Smooth muscle cell (in vitro differentiated cells): ENCODE measurements at regions not wholly inside any gene's neighbourhood (a gene's known extent, or its start where the extent isn't known, plus 50 kb on each side); places are given as distances from the start of the nearest gene placed in this dataset.

Experiments
- DNase-seq: peaks from one replicate; lab custom pipeline; 2025; ENCODE audit not compliant: unreplicated experiment; lab: John Stamatoyannopoulos, UW
- H2AFZ ChIP-seq: fragments of 200-600 bp; sonication (generic); 2 replicates; pipeline ENCODE4 v1.6.0; 2016; ENCODE audit warnings: antibody characterized with exemption, low read depth, mild to moderate bottlenecking
- H3F3A ChIP-seq: fragments of 200-600 bp; sonication (generic); 2 replicates; pipeline ENCODE4 v1.6.0; 2017; ENCODE audit warnings: antibody characterized with exemption, low read depth
- H3K27ac ChIP-seq: fragments of 200-600 bp; sonication (generic); 2 replicates; pipeline ENCODE4 v1.5.1; 2016; ENCODE audit warnings: low read depth, mild to moderate bottlenecking
- H3K27me3 ChIP-seq: fragments of 200-600 bp; sonication (generic); 2 replicates; pipeline ENCODE4 v1.6.1; 2016; ENCODE audit warnings: low read depth, mild to moderate bottlenecking
- H3K36me3 ChIP-seq: fragments of 200-600 bp; sonication (generic); 2 replicates; pipeline ENCODE4 v1.5.1; 2016; ENCODE audit warnings: low read depth
- H3K4me1 ChIP-seq: fragments of 200-600 bp; sonication (generic); 2 replicates; pipeline ENCODE4 v1.5.1; 2016; ENCODE audit warnings: low read depth
- H3K4me2 ChIP-seq: fragments of 200-600 bp; sonication (generic); 2 replicates; pipeline ENCODE4 v1.6.0; 2016; ENCODE audit warnings: mild to moderate bottlenecking
- H3K4me3 ChIP-seq: fragments of 200-600 bp; sonication (generic); 2 replicates; pipeline ENCODE4 v1.5.1; 2016; ENCODE audit warnings: mild to moderate bottlenecking
- H3K79me2 ChIP-seq: fragments of 200-600 bp; sonication (generic); 2 replicates; pipeline ENCODE4 v1.6.0; 2016; ENCODE audit warnings: low read depth, mild to moderate bottlenecking
- H3K9ac ChIP-seq: fragments of 200-600 bp; sonication (generic); 2 replicates; pipeline ENCODE4 v1.6.0; 2016; ENCODE audit warnings: low read depth
- H3K9me3 ChIP-seq: fragments of 200-600 bp; sonication (generic); replicated peaks from 2 replicates; pipeline ENCODE4 v1.5.1; 2016; ENCODE audit warnings: low read depth
- H4K20me1 ChIP-seq: fragments of 200-600 bp; sonication (generic); 2 replicates; pipeline ENCODE4 v1.6.0; 2016; ENCODE audit warnings: low read depth
- CTCF ChIP-seq: fragments of 200-600 bp; sonication (generic); IDR thresholded peaks from 2 replicates; pipeline ENCODE4 v1.5.1; 2017; ENCODE audit warnings: borderline replicate concordance, mild to moderate bottlenecking, antibody characterized with exemption; ENCODE audit not compliant: insufficient read depth, poor library complexity, severe bottlenecking
- WGBS: methylation state at CpG from one replicate; pipeline ENCODE4 v1.1.7; 2016; ENCODE audit warnings: low lambda C conversion rate; 5-methylcytosine and 5-hydroxymethylcytosine counted together

GRCh38 chr7:157088136-157088535 is 50.6 kb upstream of the UBE3C start:
- DNase-seq, result no peak
- H3K9me3 ChIP-seq, result no peaks in the 10 kb centered on the region
- no peak overlapping the region for H2AFZ ChIP-seq
- peaks cover 4% of the 10 kb centered on the region for H3K27me3 ChIP-seq
- H3K4me1 ChIP-seq, result no peaks in the 10 kb centered on the region
- TF ChIP-seq CTCF, result no peak
- H4K20me1 ChIP-seq, result no peaks in the 10 kb centered on the region
- H3K9ac ChIP-seq, result no peak overlapping the region
- no peak overlapping the region for H3K27ac ChIP-seq
- 89% methylated on average over 11 of the region's 11 CpGs for WGBS
- no peaks in the 10 kb centered on the region for H3F3A ChIP-seq
- H3K36me3 ChIP-seq, result no peaks in the 10 kb centered on the region
- no peak overlapping the region for H3K4me3 ChIP-seq
- no peak overlapping the region for H3K4me2 ChIP-seq
- H3K79me2 ChIP-seq, result no peaks in the 10 kb centered on the region
